ENCODE measurements at regions not wholly inside any gene's neighbourhood (a gene's known extent, or its start where the extent isn't known, plus 50 kb on each side); places are given as distances from the start of the nearest gene placed in this dataset.

GRCh38 chr21:28437061-28437460 lies 555.6 kb downstream of the LTN1 start:
- Histone ChIP-seq H3K4me3 (no peak overlapping the region), H3K36me3 (no peaks in the 10 kb centered on the region), H3K9ac (no peak overlapping the region), H3K4me2 (no peak overlapping the region), H3F3A (ENCODE audit: low read depth) (no peaks in the 10 kb centered on the region), H4K20me1 (ENCODE audit: low read depth) (no peaks in the 10 kb centered on the region), H3K79me2 (ENCODE audit: low read depth) (no peaks in the 10 kb centered on the region), H3K27me3 (no peaks in the 10 kb centered on the region), H3K9me3 (ENCODE audit: low read depth) (no peaks in the 10 kb centered on the region), H3K4me1 (no peaks in the 10 kb centered on the region), H3K27ac (no peak overlapping the region), H2AFZ (replicated peaks) (no peak overlapping the region)
- no peaks in the 10 kb centered on the region for H3K36me3 Mint-ChIP-seq
- no peak overlapping the region for H3K27ac Mint-ChIP-seq
- no peaks in the 10 kb centered on the region for H3K9me3 Mint-ChIP-seq
- TF ChIP-seq EZH2 (IDR thresholded peaks at IDR 0.05) (no peak), CTCF (IDR thresholded peaks at IDR 0.05) (no peak), EZH2phosphoT487 (IDR thresholded peaks at IDR 0.05) (no peak)
- no peaks in the 10 kb centered on the region for H3K27me3 Mint-ChIP-seq (ENCODE audit: insufficient read depth, low read depth)
- H3K4me1 Mint-ChIP-seq = no peaks in the 10 kb centered on the region
- H3K4me3 Mint-ChIP-seq = no peak overlapping the region
- no peak for DNase-seq (ENCODE audit: low spot score)

GRCh38 chr21:28436286-28436932 lies 556.3 kb downstream of the LTN1 start:
- Histone ChIP-seq H3K27me3 (no peaks in the 10 kb centered on the region), H3K36me3 (no peaks in the 10 kb centered on the region), H3K4me3 (no peak overlapping the region), H3F3A (ENCODE audit: low read depth) (no peaks in the 10 kb centered on the region), H3K9me3 (ENCODE audit: low read depth) (no peaks in the 10 kb centered on the region), H3K79me2 (ENCODE audit: low read depth) (no peaks in the 10 kb centered on the region), H3K27ac (no peak overlapping the region), H3K4me1 (no peaks in the 10 kb centered on the region), H3K4me2 (no peak overlapping the region), H3K9ac (no peak overlapping the region), H2AFZ (replicated peaks) (no peak overlapping the region), H4K20me1 (ENCODE audit: low read depth) (no peaks in the 10 kb centered on the region)
- no peak for DNase-seq (ENCODE audit: low spot score)
- no peaks in the 10 kb centered on the region for H3K4me1 Mint-ChIP-seq
- H3K36me3 Mint-ChIP-seq = no peaks in the 10 kb centered on the region
- H3K27me3 Mint-ChIP-seq (ENCODE audit: insufficient read depth, low read depth) = no peaks in the 10 kb centered on the region
- no peak overlapping the region for H3K4me3 Mint-ChIP-seq
- TF ChIP-seq EZH2 (IDR thresholded peaks at IDR 0.05) (no peak), CTCF (IDR thresholded peaks at IDR 0.05) (no peak), EZH2phosphoT487 (IDR thresholded peaks at IDR 0.05) (no peak)
- H3K9me3 Mint-ChIP-seq = no peaks in the 10 kb centered on the region
- no peak overlapping the region for H3K27ac Mint-ChIP-seq

- Histone ChIP-seq H3K9me3 (ENCODE audit: low read depth) (no peaks in the 10 kb centered on the region), H3K36me3 (no peaks in the 10 kb centered on the region), H3K4me3 (no peak overlapping the region), H3K27me3 (no peaks in the 10 kb centered on the region), H2AFZ (replicated peaks) (no peak overlapping the region), H4K20me1 (ENCODE audit: low read depth) (no peaks in the 10 kb centered on the region), H3K4me1 (no peaks in the 10 kb centered on the region), H3F3A (ENCODE audit: low read depth) (no peaks in the 10 kb centered on the region), H3K27ac (no peak overlapping the region), H3K79me2 (ENCODE audit: low read depth) (no peaks in the 10 kb centered on the region), H3K4me2 (no peak overlapping the region), H3K9ac (no peak overlapping the region)
- H3K27me3 Mint-ChIP-seq (ENCODE audit: insufficient read depth, low read depth) = no peaks in the 10 kb centered on the region
- H3K4me1 Mint-ChIP-seq = no peaks in the 10 kb centered on the region
- H3K27ac Mint-ChIP-seq = no peak overlapping the region
- H3K9me3 Mint-ChIP-seq = no peaks in the 10 kb centered on the region
- H3K36me3 Mint-ChIP-seq = no peaks in the 10 kb centered on the region
- no peak for DNase-seq (ENCODE audit: low spot score)
- TF ChIP-seq EZH2 (IDR thresholded peaks at IDR 0.05) (no peak), EZH2phosphoT487 (IDR thresholded peaks at IDR 0.05) (no peak), CTCF (IDR thresholded peaks at IDR 0.05) (no peak)
- H3K4me3 Mint-ChIP-seq = no peak overlapping the region
Observed at GRCh38 chr21:28431527-28432200, 561.0 kb downstream of the LTN1 start.
